Naive thymus-derived CD4-positive, alpha-beta T cell (primary cell): ENCODE measurements at regions not wholly inside any gene's neighbourhood (a gene's known extent, or its start where the extent isn't known, plus 50 kb on each side); places are given as distances from the start of the nearest gene placed in this dataset.

Experiments
- ATAC-seq: fragments of 150-1000 bp; cut with Tn5 transposase; 2 replicates; pipeline ENCODE4 v1.10.0; 2021; ENCODE audit warnings: mild to moderate bottlenecking, moderate library complexity
- CTCF ChIA-PET: fragments of 350-600 bp; sonication (Branson Sonifier 250); formaldehyde crosslinking; loops from one replicate; lab custom pipeline; 2021; ENCODE audit warnings: antibody characterized with exemption; lab: Charles Lee
- POLR2A ChIA-PET: fragments of 350-600 bp; sonication (Branson Sonifier 250); formaldehyde crosslinking; loops from one replicate; lab custom pipeline; 2021; ENCODE audit warnings: antibody characterized with exemption, inconsistent platforms; lab: Charles Lee
- DNase-seq, 9 donors: peaks; one replicate each; pipeline versions ENCODE4 v3.0.0 to v3.0.0-alpha.2; 2020 to 2022; ENCODE audit warnings: mixed read lengths in 1 of 9
- H3K27ac ChIP-seq: one replicate; pipeline ENCODE4 v1.7.0; 2013; ENCODE audit warnings: mild to moderate bottlenecking, low read depth, low read length, moderate library complexity
- H3K27me3 ChIP-seq, 2 donors: one replicate each; pipeline ENCODE4 v1.7.0; 2013; ENCODE audit warnings: low read length in 2 of 2, mild to moderate bottlenecking in 2 of 2, moderate library complexity in 2 of 2; ENCODE audit not compliant: control insufficient read depth in 2 of 2, insufficient read depth in 2 of 2
- H3K36me3 ChIP-seq, 3 experiments: 1 replicate in 2 of 3; 2 replicates in 1 of 3; pipeline ENCODE4 v1.7.0; 2013; ENCODE audit warnings: low read length in 3 of 3, mild to moderate bottlenecking in 3 of 3, moderate library complexity in 1 of 3; ENCODE audit not compliant: insufficient read depth in 3 of 3, control insufficient read depth in 2 of 3
- H3K4me1 ChIP-seq, 2 donors: one replicate each; pipeline ENCODE4 v1.7.0; 2013; ENCODE audit warnings: low read length in 2 of 2, mild to moderate bottlenecking in 2 of 2, moderate library complexity in 1 of 2; ENCODE audit not compliant: control insufficient read depth in 2 of 2, insufficient read depth in 2 of 2
- H3K4me3 ChIP-seq: 2 replicates; pipeline ENCODE4 v1.7.0; 2013; ENCODE audit warnings: mild to moderate bottlenecking, low read length
- H3K9me3 ChIP-seq, 3 experiments: 1 replicate in 2 of 3; 2 replicates in 1 of 3; pipeline ENCODE4 v1.7.0; 2013; ENCODE audit warnings: low read length in 3 of 3; ENCODE audit not compliant: control insufficient read depth in 2 of 3
- H3K27ac Mint-ChIP-seq, 9 donors: one replicate each; pipeline ENCODE4 v1.8.0; 2020 to 2022; ENCODE audit warnings: mixed read lengths in 9 of 9, mild to moderate bottlenecking in 8 of 9, moderate library complexity in 5 of 9, inconsistent platforms in 2 of 9
- H3K27me3 Mint-ChIP-seq, 5 donors: one replicate each; pipeline ENCODE4 v1.8.0; 2021 to 2022; ENCODE audit warnings: mixed read lengths in 5 of 5, mild to moderate bottlenecking in 1 of 5
- H3K36me3 Mint-ChIP-seq, 5 donors: one replicate each; pipeline ENCODE4 v1.8.0; 2020 to 2022; ENCODE audit warnings: mixed read lengths in 5 of 5, mild to moderate bottlenecking in 3 of 5, inconsistent platforms in 1 of 5
- H3K4me1 Mint-ChIP-seq, 7 donors: one replicate each; pipeline ENCODE4 v1.8.0; 2020 to 2022; ENCODE audit warnings: mixed read lengths in 7 of 7, mild to moderate bottlenecking in 3 of 7, inconsistent platforms in 1 of 7
- H3K4me3 Mint-ChIP-seq, 10 donors: one replicate each; pipeline ENCODE4 v1.8.0; 2020 to 2022; ENCODE audit warnings: mild to moderate bottlenecking in 10 of 10, mixed read lengths in 10 of 10, moderate library complexity in 6 of 10, inconsistent platforms in 2 of 10
- H3K9me3 Mint-ChIP-seq, 11 donors: one replicate each; pipeline ENCODE4 v1.8.0; 2020 to 2022; ENCODE audit warnings: mixed read lengths in 11 of 11, mild to moderate bottlenecking in 4 of 11, inconsistent platforms in 1 of 11, moderate library complexity in 1 of 11
- intact Hi-C, 2 donors: fragments of 100-400 bp; cut with micrococcal nuclease; formaldehyde crosslinking; loops; one replicate each; pipeline ENCODE4 v1.15.1; 2023

- Mint-ChIP-seq H3K27me3 (peaks cover 0 to 49% (median 34%) of the 10 kb centered on the region in 5 donors), H3K36me3 (peaks cover 0 to 7% (median 0%) of the 10 kb centered on the region in 5 donors), H3K9me3 (peaks cover 0 to 24% (median 7%) of the 10 kb centered on the region in 11 donors), H3K4me1 (no peaks in the 10 kb centered on the region), H3K4me3 (no peak overlapping the region), H3K27ac (no peak overlapping the region)
- Histone ChIP-seq H3K36me3 (no peaks in the 10 kb centered on the region), H3K4me3 (no peak overlapping the region), H3K27me3 (no peaks in the 10 kb centered on the region), H3K9me3 (no peaks in the 10 kb centered on the region), H3K27ac (no peak overlapping the region), H3K4me1 (no peaks in the 10 kb centered on the region)
- ATAC-seq = no peak
- CTCF ChIA-PET = no interaction called here
- POLR2A ChIA-PET = no interaction called here
- DNase-seq = no peak
- intact Hi-C loops = no loop called here
Measured at GRCh38 chr1:29981586-29982239, 741.7 kb downstream of the MATN1 start.

GRCh38 chr1:29977550-29977949, 741.2 kb downstream of the PTPRU start:
- Histone ChIP-seq H3K4me1 (no peaks in the 10 kb centered on the region), H3K36me3 (no peaks in the 10 kb centered on the region), H3K27ac (no peak overlapping the region), H3K9me3 (no peaks in the 10 kb centered on the region), H3K4me3 (no peak overlapping the region), H3K27me3 (no peaks in the 10 kb centered on the region)
- Mint-ChIP-seq H3K27ac (no peak overlapping the region), H3K27me3 (peaks cover 0 to 34% (median 19%) of the 10 kb centered on the region in 5 donors), H3K36me3 (peaks cover 0 to 7% (median 0%) of the 10 kb centered on the region in 5 donors), H3K4me3 (no peak overlapping the region), H3K4me1 (no peaks in the 10 kb centered on the region), H3K9me3 (peaks cover 2 to 23% (median 8%) of the 10 kb centered on the region in 11 donors)
- CTCF ChIA-PET = no interaction called here
- intact Hi-C loops = no loop called here
- DNase-seq (no peak), ATAC-seq (no peak)
- POLR2A ChIA-PET = no interaction called here

- intact Hi-C loops = no loop called here
- H3K27ac Mint-ChIP-seq = no peak overlapping the region
- POLR2A ChIA-PET = no interaction called here
- peaks cover 0 to 16% (median 6%) of the 10 kb centered on the region in 11 donors for H3K9me3 Mint-ChIP-seq
- Histone ChIP-seq H3K4me3 (no peak overlapping the region), H3K9me3 (no peaks in the 10 kb centered on the region), H3K4me1 (no peaks in the 10 kb centered on the region), H3K36me3 (no peaks in the 10 kb centered on the region), H3K27ac (no peak overlapping the region), H3K27me3 (no peaks in the 10 kb centered on the region)
- H3K4me3 Mint-ChIP-seq = no peak overlapping the region
- H3K4me1 Mint-ChIP-seq = peaks cover 0 to 5% (median 0%) of the 10 kb centered on the region in 7 donors
- ATAC-seq = no peak
- CTCF ChIA-PET = no interaction called here
- peaks cover 0 to 32% (median 20%) of the 10 kb centered on the region in 5 donors for H3K27me3 Mint-ChIP-seq
- peaks cover 0 to 5% (median 0%) of the 10 kb centered on the region in 5 donors for H3K36me3 Mint-ChIP-seq
- DNase-seq = peak in 1 of 9 donors; percentile 4
Measured at GRCh38 chr1:29975036-29975694, 738.8 kb downstream of the PTPRU start.

- POLR2A ChIA-PET = no interaction called here
- DNase-seq = no peak
- H3K27me3 ChIP-seq = no peaks in the 10 kb centered on the region
- Mint-ChIP-seq H3K4me1 (peaks cover 0 to 5% (median 0%) of the 10 kb centered on the region in 7 donors), H3K9me3 (peaks cover 0 to 16% (median 6%) of the 10 kb centered on the region in 11 donors), H3K36me3 (peaks cover 0 to 5% (median 0%) of the 10 kb centered on the region in 5 donors), H3K27ac (no peak overlapping the region), H3K4me3 (no peak overlapping the region), H3K27me3 (peaks cover 0 to 34% (median 16%) of the 10 kb centered on the region in 5 donors)
- no peak overlapping the region for H3K27ac ChIP-seq
- no peak overlapping the region for H3K4me3 ChIP-seq
- ATAC-seq = no peak
- no peaks in the 10 kb centered on the region for H3K9me3 ChIP-seq
- CTCF ChIA-PET = no interaction called here
- no peaks in the 10 kb centered on the region for H3K4me1 ChIP-seq
- H3K36me3 ChIP-seq = no peaks in the 10 kb centered on the region
- intact Hi-C loops = no loop called here
Measured at GRCh38 chr1:29974316-29974724, 738.0 kb downstream of the PTPRU start.

- intact Hi-C loops = no loop called here
- Mint-ChIP-seq H3K9me3 (peaks cover 0 to 14% (median 6%) of the 10 kb centered on the region in 11 donors), H3K36me3 (peaks cover 0 to 5% (median 0%) of the 10 kb centered on the region in 5 donors), H3K4me1 (peaks cover 0 to 5% (median 0%) of the 10 kb centered on the region in 7 donors), H3K27ac (no peak overlapping the region), H3K4me3 (no peak overlapping the region), H3K27me3 (peaks cover 0 to 38% (median 16%) of the 10 kb centered on the region in 5 donors)
- no peaks in the 10 kb centered on the region for H3K4me1 ChIP-seq
- ChIA-PET POLR2A (no interaction called here), CTCF (no interaction called here)
- no peak overlapping the region for H3K4me3 ChIP-seq
- no peaks in the 10 kb centered on the region for H3K36me3 ChIP-seq
- no peaks in the 10 kb centered on the region for H3K9me3 ChIP-seq
- DNase-seq = no peak
- H3K27me3 ChIP-seq = no peaks in the 10 kb centered on the region
- no peak for ATAC-seq
- no peak overlapping the region for H3K27ac ChIP-seq
Measured at GRCh38 chr1:29973406-29973805, 737.1 kb downstream of the PTPRU start.

- ATAC-seq (no peak), DNase-seq (no peak)
- no peaks in the 10 kb centered on the region for H3K9me3 ChIP-seq
- no peak overlapping the region for H3K4me3 ChIP-seq
- H3K27ac Mint-ChIP-seq = no peak overlapping the region
- no peak overlapping the region for H3K4me3 Mint-ChIP-seq
- ChIA-PET CTCF (no interaction called here), POLR2A (no interaction called here)
- H3K36me3 ChIP-seq = no peaks in the 10 kb centered on the region
- peaks cover 0 to 38% (median 16%) of the 10 kb centered on the region in 5 donors for H3K27me3 Mint-ChIP-seq
- H3K27ac ChIP-seq = no peak overlapping the region
- no peaks in the 10 kb centered on the region for H3K4me1 ChIP-seq
- peaks cover 0 to 5% (median 0%) of the 10 kb centered on the region in 5 donors for H3K36me3 Mint-ChIP-seq
- H3K9me3 Mint-ChIP-seq = peaks cover 0 to 13% (median 5%) of the 10 kb centered on the region in 11 donors
- intact Hi-C loops = no loop called here
- no peaks in the 10 kb centered on the region for H3K27me3 ChIP-seq
- peaks cover 0 to 5% (median 0%) of the 10 kb centered on the region in 7 donors for H3K4me1 Mint-ChIP-seq
Measured at GRCh38 chr1:29972421-29973053, 736.2 kb downstream of the PTPRU start.
